GM12891 (cell line): ENCODE measurements at regions not wholly inside any gene's neighbourhood (a gene's known extent, or its start where the extent isn't known, plus 50 kb on each side); places are given as distances from the start of the nearest gene placed in this dataset.

Source experiments
- DNase-seq: peaks from one replicate; pipeline ENCODE4 v3.0.0; 2011; ENCODE audit warnings: low spot score; ENCODE audit not compliant: insufficient read length
- FAIRE-seq: peaks from 2 replicates; lab custom pipeline; 2011; peaks lifted over from hg19 to GRCh38; lab: Jason Lieb, UNC
- PAX5 ChIP-seq: IDR thresholded peaks from 2 replicates; pipeline ENCODE4 v1.6.1; 2011; ENCODE audit warnings: low read length, moderate library complexity, mild to moderate bottlenecking; ENCODE audit not compliant: insufficient read depth, severe bottlenecking
- POLR2A ChIP-seq: IDR thresholded peaks from 2 replicates; pipeline ENCODE4 v1.6.1; 2011; ENCODE audit warnings: low read depth, low read length, control low read depth
- POLR2AphosphoS5 ChIP-seq: IDR thresholded peaks from 2 replicates; pipeline ENCODE4 v1.6.1; 2011; ENCODE audit warnings: low read depth, low read length, control low read depth
- POU2F2 ChIP-seq: IDR thresholded peaks from 2 replicates; pipeline ENCODE4 v1.6.1; 2011; ENCODE audit warnings: low read depth, mild to moderate bottlenecking, control low read depth, low read length, moderate library complexity
- SPI1 ChIP-seq: IDR thresholded peaks from 2 replicates; pipeline ENCODE4 v1.6.1; 2011; ENCODE audit warnings: low read depth, low read length, control low read depth
- TAF1 ChIP-seq: IDR thresholded peaks from 2 replicates; pipeline ENCODE4 v1.6.1; 2011; ENCODE audit warnings: low read depth, low read length, control low read depth

DNA sequence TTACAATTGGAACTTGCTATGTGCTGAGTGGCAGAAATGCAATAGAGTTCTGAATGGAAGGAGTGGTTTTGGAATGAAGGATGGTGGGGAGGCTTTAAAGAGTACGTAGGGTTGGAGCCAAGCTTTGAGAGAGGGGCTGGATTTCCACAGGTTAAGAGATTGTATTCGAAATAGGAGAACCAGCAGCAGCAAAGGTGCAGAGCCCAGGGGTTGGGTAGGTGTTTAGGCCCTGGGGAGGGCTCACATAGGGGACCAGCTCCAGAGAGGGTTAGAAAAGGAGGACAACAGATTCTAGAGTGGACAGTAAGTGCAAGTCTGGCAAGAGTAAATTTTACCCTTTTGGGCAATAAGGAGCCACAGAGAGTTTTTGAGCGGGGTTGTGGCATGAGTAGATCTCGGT is 297.2 kb downstream of the RPS24 start:
- TF ChIP-seq POLR2AphosphoS5, result no peak
- no peak for TF ChIP-seq TAF1
- TF ChIP-seq SPI1, result no peak
- no peak for TF ChIP-seq PAX5
- no peak for TF ChIP-seq POLR2A
- no peak for TF ChIP-seq POU2F2
- DNase-seq, result no peak
- FAIRE-seq, result no peak

DNA sequence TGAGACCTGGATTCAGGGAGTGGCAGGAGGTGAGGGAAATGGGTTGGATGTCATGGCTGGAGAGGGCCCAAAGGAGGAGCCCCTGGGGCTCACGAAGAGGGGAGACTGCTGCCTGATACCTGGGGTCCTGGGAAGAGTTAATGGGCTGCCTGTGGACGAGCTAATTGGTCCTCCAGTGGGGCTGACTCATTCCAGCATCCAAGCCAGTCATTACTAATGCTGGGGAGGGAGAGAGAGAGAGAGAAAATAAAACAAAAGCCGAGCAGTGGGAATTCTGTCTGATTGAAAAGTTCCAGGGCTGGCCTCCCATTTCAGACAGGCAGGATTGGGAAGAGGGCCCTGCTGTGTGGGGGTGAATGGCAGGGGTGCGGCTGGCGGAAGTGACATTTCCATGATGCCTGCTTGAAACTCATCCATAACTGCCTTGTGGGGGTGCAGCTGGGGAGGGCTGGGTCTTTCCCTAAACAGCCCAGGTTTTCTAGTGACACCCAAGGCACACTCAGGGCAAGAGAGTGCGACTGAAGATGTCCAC is 297.8 kb downstream of the RPS24 start:
- DNase-seq (no peak), FAIRE-seq (no peak)
- no peak for TF ChIP-seq TAF1
- no peak for TF ChIP-seq POLR2AphosphoS5
- TF ChIP-seq SPI1, result no peak
- TF ChIP-seq POLR2A, result no peak
- TF ChIP-seq POU2F2, result no peak
- no peak for TF ChIP-seq PAX5

DNA sequence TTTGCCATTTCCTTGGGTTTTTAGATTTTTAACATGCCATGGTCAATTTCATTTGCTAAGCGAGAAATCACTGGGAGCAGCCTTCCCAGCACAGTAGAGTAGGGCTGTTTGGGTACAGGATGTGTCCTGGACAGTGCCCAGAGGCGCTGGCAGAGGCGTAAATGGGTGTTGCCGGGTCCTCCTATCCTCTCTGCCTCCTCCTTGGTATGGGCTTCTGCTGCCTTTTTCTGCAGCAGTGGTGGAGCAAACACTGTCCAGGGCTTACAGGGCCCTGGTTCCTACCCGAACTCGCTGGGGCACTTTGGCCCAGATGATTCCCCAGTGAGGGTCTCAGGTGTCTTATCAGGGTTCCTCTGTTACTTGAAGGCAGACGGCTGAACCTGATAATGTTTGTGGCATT is 298.3 kb downstream of the RPS24 start:
- FAIRE-seq (no peak), DNase-seq (no peak)
- TF ChIP-seq PAX5 (no peak), POU2F2 (no peak), TAF1 (no peak), POLR2A (no peak)

- FAIRE-seq (no peak), DNase-seq (no peak)
- no peak for TF ChIP-seq SPI1
- no peak for TF ChIP-seq PAX5
- TF ChIP-seq TAF1, result no peak
- TF ChIP-seq POU2F2, result no peak
- no peak for TF ChIP-seq POLR2A
- no peak for TF ChIP-seq POLR2AphosphoS5
Observed at GRCh38 chr10:78332657-78333056, 299.0 kb downstream of the RPS24 start.

- TF ChIP-seq TAF1 (no peak), POLR2AphosphoS5 (no peak), POLR2A (no peak), POU2F2 (no peak), PAX5 (no peak), SPI1 (no peak)
- no peak for DNase-seq
- FAIRE-seq, result no peak
Observed at GRCh38 chr10:78333362-78334143, 299.9 kb downstream of the RPS24 start.

DNA sequence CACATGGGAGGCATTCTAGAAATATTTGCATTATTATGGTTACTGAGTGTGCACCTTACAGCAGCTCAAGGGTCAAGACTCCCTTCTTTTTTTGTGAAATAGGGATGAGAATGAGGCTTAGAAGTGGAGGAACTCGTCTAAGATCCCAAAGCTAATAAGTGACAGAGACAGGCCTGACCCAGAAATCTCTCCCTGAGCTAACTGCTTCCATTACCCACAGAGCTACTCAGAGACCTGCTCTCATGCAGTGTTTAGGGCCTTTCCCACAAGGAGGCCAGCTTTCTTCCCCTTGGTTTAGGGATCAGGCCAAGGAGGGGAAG is 301.7 kb downstream of the RPS24 start:
- no peak for FAIRE-seq
- DNase-seq, result no peak

DNA sequence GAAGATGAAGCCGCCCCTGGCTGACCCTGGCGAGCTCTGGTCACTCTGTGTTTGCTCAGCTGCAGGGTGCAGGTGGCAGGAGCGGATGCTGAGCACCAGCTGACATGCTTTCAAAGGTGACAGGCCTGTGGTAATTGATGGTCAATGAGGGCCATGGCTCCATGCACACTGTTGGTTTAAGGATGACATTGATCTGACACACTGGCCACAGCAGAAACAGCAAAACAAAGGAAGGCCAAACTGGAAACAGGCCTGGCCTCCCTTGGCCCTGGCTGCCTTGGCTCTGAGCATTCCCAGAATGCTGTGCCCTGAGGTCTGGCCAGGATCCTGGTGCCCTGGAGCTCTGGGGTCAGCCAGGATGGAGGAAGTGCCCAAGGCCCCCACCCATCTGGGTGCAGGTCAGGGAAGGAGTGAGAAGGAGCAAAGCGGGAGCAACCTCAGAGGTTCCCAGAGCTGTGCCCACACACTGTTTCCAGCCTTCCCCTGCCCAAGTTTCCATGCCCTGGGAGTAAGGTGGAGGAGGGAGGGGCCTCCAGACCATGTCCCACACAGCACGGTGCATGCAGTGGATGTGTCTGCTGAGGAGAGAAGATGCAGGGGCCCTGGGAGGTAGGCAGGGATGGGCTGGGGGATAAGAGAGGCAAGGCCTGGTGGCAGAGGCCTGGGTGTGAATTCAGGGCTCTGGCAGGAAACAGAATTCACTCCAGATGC is 302.2 kb downstream of the RPS24 start:
- FAIRE-seq (no peak), DNase-seq (no peak)
- TF ChIP-seq PAX5 (no peak), POU2F2 (no peak), POLR2A (no peak), TAF1 (no peak), SPI1 (no peak), POLR2AphosphoS5 (no peak)

More for the DNA sequence above, 301.7 kb downstream of the RPS24 start:
- TF ChIP-seq SPI1 (no peak), TAF1 (no peak), POU2F2 (no peak), PAX5 (no peak), POLR2A (no peak), POLR2AphosphoS5 (no peak)

DNA sequence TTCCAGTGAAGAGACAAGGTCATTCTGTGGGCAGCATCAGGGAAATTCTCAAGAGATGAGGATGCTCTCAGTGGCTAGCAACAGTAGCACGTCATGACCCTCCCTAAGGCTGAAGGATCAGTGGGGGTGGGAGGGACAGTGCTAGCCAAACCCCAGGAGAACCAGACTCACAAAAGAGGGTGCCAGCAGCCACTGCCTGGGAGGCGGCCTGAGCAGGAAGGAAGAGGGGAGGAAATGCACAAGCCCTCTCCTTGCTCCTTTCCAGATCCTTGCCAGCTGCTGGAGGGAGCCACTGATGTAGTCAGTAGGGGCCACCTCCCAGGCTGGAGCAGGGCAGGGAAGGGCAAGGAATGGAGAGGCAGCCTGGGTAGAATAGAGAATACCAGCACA is 302.7 kb downstream of the RPS24 start:
- FAIRE-seq (no peak), DNase-seq (no peak)
- TF ChIP-seq TAF1 (no peak), POLR2A (no peak), SPI1 (no peak), POU2F2 (no peak)

DNA sequence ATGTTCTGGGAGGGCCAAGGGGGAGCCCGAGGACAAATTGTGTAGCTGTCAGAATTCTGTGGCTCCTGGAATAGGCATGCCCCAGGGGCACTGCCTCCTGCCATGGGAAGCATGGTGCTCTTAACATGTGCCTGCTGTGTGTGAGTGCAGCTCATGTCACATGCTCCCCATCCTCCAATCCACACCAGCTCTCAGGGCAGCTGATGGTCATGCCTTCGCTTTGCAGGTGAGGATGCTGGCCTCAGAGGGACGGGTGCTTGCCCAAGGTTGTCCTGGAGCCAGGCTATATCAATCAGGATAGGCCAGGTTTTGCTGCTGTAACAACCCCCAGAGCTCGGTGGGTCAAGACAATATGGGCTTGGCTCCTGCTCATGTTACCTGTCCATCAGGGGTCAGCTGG is 303.4 kb downstream of the RPS24 start:
- FAIRE-seq, result no peak
- no peak for TF ChIP-seq TAF1
- TF ChIP-seq POLR2AphosphoS5, result no peak
- TF ChIP-seq PAX5, result no peak
- no peak for TF ChIP-seq POLR2A
- TF ChIP-seq SPI1, result no peak
- no peak for TF ChIP-seq POU2F2
- DNase-seq, result no peak
